Esophagus squamous epithelium (tissue), 4 donors: ENCODE measurements at regions not wholly inside any gene's neighbourhood (a gene's known extent, or its start where the extent isn't known, plus 50 kb on each side); places are given as distances from the start of the nearest gene placed in this dataset.

Source experiments
- CTCF ChIP-seq, 6 experiments: fragments of 450-650 bp in 4 of 6; fragments of 200-600 bp in 2 of 6; sonication (generic) in 2 of 6; IDR thresholded peaks; one replicate each; pipeline ENCODE4 v1.5.1; 2016 to 2019; ENCODE audit warnings: antibody characterized with exemption in 6 of 6, mild to moderate bottlenecking in 4 of 6, moderate library complexity in 4 of 6
- POLR2A ChIP-seq, 4 donors: fragments of 450-650 bp; IDR thresholded peaks; one replicate each; pipeline ENCODE4 v1.6.1; 2017; ENCODE audit warnings: antibody characterized with exemption in 4 of 4, mild to moderate bottlenecking in 4 of 4, moderate library complexity in 3 of 4

- TF ChIP-seq CTCF (IDR thresholded peaks at IDR 0.05) = no peak
- TF ChIP-seq POLR2A (IDR thresholded peaks at IDR 0.05) = no peak
Observed at GRCh38 chr3:5275529-5275928, 88.0 kb downstream of the EDEM1 start.
